HCT116 (cell line): ENCODE measurements at regions not wholly inside any gene's neighbourhood (a gene's known extent, or its start where the extent isn't known, plus 50 kb on each side); places are given as distances from the start of the nearest gene placed in this dataset.

Experiments
- ATAC-seq: fragments of 200-7000 bp; cut with Tn5 transposase; 2 replicates; pipeline ENCODE4 v1.9.1; 2020; ENCODE audit warnings: mild to moderate bottlenecking, moderate library complexity
- BruUV-seq: library from RNA; stranded (reverse); fragments of 400-500 nt; replicated peaks from 2 replicates; lab custom pipeline; 2021; lab: Mats Ljungman, UMichigan
- CTCF ChIA-PET: fragments of 300-600 bp; sonication (Branson Sonifier 250); formaldehyde crosslinking; loops from one replicate; lab custom pipeline; 2021; ENCODE audit warnings: antibody characterized with exemption; lab: Charles Lee
- POLR2A ChIA-PET: fragments of 300-600, 350-600 bp; sonication (Branson Sonifier 250); formaldehyde crosslinking; loops from one replicate; lab custom pipeline; 2021; ENCODE audit warnings: antibody characterized with exemption; lab: Charles Lee
- RAD21 ChIA-PET, 2 experiments: fragments of 300-600 bp; sonication (Branson Sonifier 250); formaldehyde crosslinking; loops; one replicate each; lab custom pipeline; 2023; ENCODE audit warnings: low total read pairs in 2 of 2; ENCODE audit not compliant: uncharacterized antibody in 2 of 2, unreplicated experiment in 2 of 2, low non-redundant PET in 1 of 2; lab: Charles Lee
- DNase-seq: peaks from one replicate; pipeline ENCODE4 v3.0.0-alpha.2; 2010; ENCODE audit warnings: low read depth, low spot score
- H2AFZ ChIP-seq: fragments of 200-600 bp; shearing (Covaris generic), sonication (generic); 2 replicates; pipeline ENCODE4 v1.6.1; 2017; ENCODE audit warnings: low read depth, mixed run types, mixed read lengths, antibody characterized with exemption, low read length; ENCODE audit not compliant: poor library complexity, severe bottlenecking
- H3K27ac ChIP-seq: 2 replicates; pipeline ENCODE4 v1.5.1; 2012; ENCODE audit warnings: low read depth, low read length
- H3K27me3 ChIP-seq: fragments of 200-600 bp; sonication (generic); 2 replicates; pipeline ENCODE4 v1.6.1; 2016; ENCODE audit warnings: mixed run types, low read length, mixed read lengths; ENCODE audit not compliant: insufficient read depth
- H3K36me3 ChIP-seq, 2 experiments: fragments of 200-500 bp in 1 of 2; fragments of 200-600 bp in 1 of 2; sonication (Bioruptor generic) in 1 of 2; sonication (generic) in 1 of 2; 2 replicates each; pipeline versions ENCODE4 v1.5.1 to v1.6.1; 2014 to 2016; ENCODE audit warnings: low read length in 2 of 2, inconsistent platforms in 1 of 2, mixed read lengths in 1 of 2, mixed run types in 1 of 2; ENCODE audit not compliant: insufficient read depth in 2 of 2, control insufficient read depth in 1 of 2
- H3K4me1 ChIP-seq, 2 experiments: fragments of 200-600 bp in 1 of 2; sonication (generic) in 1 of 2; 2 replicates each; pipeline versions ENCODE4 v1.5.1 to v1.6.1; 2012 to 2017; ENCODE audit warnings: low read length in 2 of 2, inconsistent platforms in 1 of 2, mild to moderate bottlenecking in 1 of 2, mixed read lengths in 1 of 2, mixed run types in 1 of 2, moderate library complexity in 1 of 2; ENCODE audit not compliant: insufficient read depth in 2 of 2, control insufficient read depth in 1 of 2
- H3K4me2 ChIP-seq: fragments of 200-600 bp; sonication (generic); 2 replicates; pipeline ENCODE4 v1.6.1; 2017; ENCODE audit warnings: mixed run types, low read length, mixed read lengths
- H3K4me3 ChIP-seq, 2 experiments: fragments of 200-600 bp in 1 of 2; sonication (generic) in 1 of 2; replicated peaks in 1 of 2; 2 replicates each; pipeline ENCODE4 v1.5.1; 2011 to 2016; ENCODE audit warnings: low read length in 2 of 2, control low read depth in 1 of 2, low read depth in 1 of 2, mild to moderate bottlenecking in 1 of 2, mixed read lengths in 1 of 2, mixed run types in 1 of 2
- H3K79me2 ChIP-seq: fragments of 200-600 bp; sonication (generic); 2 replicates; pipeline ENCODE4 v1.6.1; 2017; ENCODE audit warnings: mild to moderate bottlenecking, mixed run types, low read length, moderate library complexity, mixed read lengths; ENCODE audit not compliant: insufficient read depth
- H3K9ac ChIP-seq: fragments of 200-600 bp; sonication (generic); 2 replicates; pipeline ENCODE4 v1.6.1; 2016; ENCODE audit warnings: low read length, mixed read lengths
- H3K9me2 ChIP-seq: fragments of 200-600 bp; sonication (generic), shearing (Covaris generic); 2 replicates; pipeline ENCODE4 v1.6.1; 2017; ENCODE audit warnings: mixed run types, mild to moderate bottlenecking, moderate library complexity; ENCODE audit not compliant: insufficient read depth
- H3K9me3 ChIP-seq, 2 experiments: fragments of 200-500 bp in 1 of 2; fragments of 200-600 bp in 1 of 2; sonication (Bioruptor generic) in 1 of 2; sonication (generic) in 1 of 2; 2 replicates each; pipeline ENCODE4 v1.6.1; 2014 to 2017; ENCODE audit warnings: low read length in 2 of 2, mixed read lengths in 2 of 2, inconsistent platforms in 1 of 2, low read depth in 1 of 2, mild to moderate bottlenecking in 1 of 2, mixed run types in 1 of 2, moderate library complexity in 1 of 2; ENCODE audit not compliant: control insufficient read depth in 1 of 2, insufficient read depth in 1 of 2
- H4K20me1 ChIP-seq: fragments of 200-600 bp; sonication (generic), shearing (Covaris generic); 2 replicates; pipeline ENCODE4 v1.6.1; 2017; ENCODE audit warnings: mixed run types, mild to moderate bottlenecking, moderate library complexity; ENCODE audit not compliant: insufficient read depth
- CBX3 ChIP-seq: IDR thresholded peaks from 2 replicates; pipeline ENCODE4 v1.6.1; 2012; ENCODE audit warnings: low read depth
- CEBPB ChIP-seq: IDR thresholded peaks from 2 replicates; pipeline ENCODE4 v1.6.1; 2012; ENCODE audit warnings: low read depth
- EGR1 ChIP-seq: IDR thresholded peaks from 2 replicates; pipeline ENCODE4 v1.6.1; 2012; ENCODE audit warnings: low read depth
- ELF1 ChIP-seq: IDR thresholded peaks from 2 replicates; pipeline ENCODE4 v1.6.1; 2012; ENCODE audit warnings: low read depth, borderline replicate concordance
- EZH2 ChIP-seq: fragments of 200-600 bp; sonication (generic); IDR thresholded peaks from 2 replicates; pipeline ENCODE4 v1.6.1; 2017; ENCODE audit warnings: antibody characterized with exemption, mixed run types
- EZH2phosphoT487 ChIP-seq: fragments of 200-600 bp; IDR thresholded peaks from 2 replicates; pipeline ENCODE4 v1.6.1; 2018; ENCODE audit warnings: antibody characterized with exemption, borderline replicate concordance
- FOSL1 ChIP-seq: IDR thresholded peaks from 2 replicates; pipeline ENCODE4 v1.6.1; 2012; ENCODE audit warnings: low read depth
- JUND ChIP-seq: IDR thresholded peaks from 2 replicates; pipeline ENCODE4 v1.6.1; 2012
- POLR2A ChIP-seq: IDR thresholded peaks from 2 replicates; pipeline ENCODE4 v1.7.0; 2011; ENCODE audit warnings: borderline replicate concordance; ENCODE audit not compliant: insufficient read depth, insufficient read length; ENCODE audit errors: extremely low read depth
- POLR2AphosphoS5 ChIP-seq: IDR thresholded peaks from 2 replicates; pipeline ENCODE4 v1.6.1; 2011; ENCODE audit warnings: mild to moderate bottlenecking, low read depth, low read length, moderate library complexity
- RAD21 ChIP-seq: IDR thresholded peaks from 2 replicates; pipeline ENCODE4 v1.6.1; 2012; ENCODE audit warnings: low read depth, mild to moderate bottlenecking
- SP1 ChIP-seq: IDR thresholded peaks from 2 replicates; pipeline ENCODE4 v1.6.1; 2012; ENCODE audit warnings: low read depth
- SRF ChIP-seq: IDR thresholded peaks from 2 replicates; pipeline ENCODE4 v1.6.1; 2012; ENCODE audit warnings: low read depth
- TCF7L2 ChIP-seq: IDR thresholded peaks from 2 replicates; pipeline ENCODE4 v1.7.0; 2011; ENCODE audit warnings: borderline replicate concordance, inconsistent platforms; ENCODE audit not compliant: insufficient read depth, insufficient read length; ENCODE audit errors: extremely low read depth
- YY1 ChIP-seq: IDR thresholded peaks from 2 replicates; pipeline ENCODE4 v1.6.1; 2011; ENCODE audit warnings: low read length, low read depth, moderate library complexity, mild to moderate bottlenecking; ENCODE audit not compliant: insufficient replicate concordance; ENCODE audit errors: extremely low read depth
- intact Hi-C: fragments of 100-400 bp; cut with micrococcal nuclease; formaldehyde crosslinking; loops from 2 replicates; pipeline ENCODE4 v1.10.0; 2022
- TF ChIP-seq, protein P1 (sequence below): IDR thresholded peaks from 2 replicates; pipeline ENCODE4 v1.6.1; 2012; ENCODE audit warnings: low read depth
- TF ChIP-seq, protein P2 (sequence below), 3 experiments: fragments of 200-600 bp in 1 of 3; sonication (generic) in 1 of 3; IDR thresholded peaks in 2 of 3; conservative IDR thresholded peaks in 1 of 3; 2 replicates each; pipeline ENCODE4 v1.5.1; 2012 to 2017; ENCODE audit warnings: low read depth in 2 of 3, low read length in 2 of 3, antibody characterized with exemption in 1 of 3, borderline replicate concordance in 1 of 3, control low read depth in 1 of 3, mild to moderate bottlenecking in 1 of 3, mixed read lengths in 1 of 3, mixed run types in 1 of 3, moderate library complexity in 1 of 3; ENCODE audit not compliant: insufficient read depth in 1 of 3

DNA sequence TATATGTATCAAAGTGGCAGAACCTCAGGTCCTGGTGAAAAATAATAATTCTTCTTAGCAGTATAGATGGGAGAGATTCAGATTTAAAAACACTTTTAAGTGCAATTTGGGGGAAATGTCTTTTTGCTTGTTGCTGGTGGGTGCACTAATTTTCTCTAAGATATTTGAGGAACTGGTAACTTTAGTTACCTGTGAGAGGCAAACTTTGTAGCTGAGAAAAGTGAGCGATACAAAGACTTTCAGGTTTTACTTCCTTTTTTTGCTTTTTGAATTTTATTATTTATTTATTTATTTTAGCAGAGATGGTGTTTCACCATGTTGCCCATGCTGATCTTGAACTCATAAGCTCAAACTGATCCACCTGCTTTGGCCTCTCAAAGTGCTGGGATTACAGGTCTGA lies 303.1 kb upstream of the PTGER4 start:
- Histone ChIP-seq H4K20me1 (no peaks in the 10 kb centered on the region), H3K9ac (no peak overlapping the region), H3K4me2 (no peak overlapping the region), H3K9me3 (no peaks in the 10 kb centered on the region), H3K4me3 (no peak overlapping the region), H3K79me2 (no peaks in the 10 kb centered on the region), H3K36me3 (no peaks in the 10 kb centered on the region), H3K27ac (no peak overlapping the region), H2AFZ (no peak overlapping the region), H3K9me2 (no peaks in the 10 kb centered on the region), H3K27me3 (no peaks in the 10 kb centered on the region), H3K4me1 (peaks cover 0 to 7% of the 10 kb centered on the region in 2 experiments; a peak in 2 of 4 replicates)
- ChIA-PET RAD21 (no interaction called here), CTCF (no interaction called here), POLR2A (no interaction called here)
- DNase-seq (no peak), ATAC-seq (no peak)
- no TSS peak for BruUV-seq
- intact Hi-C loops = no loop called here
- TF ChIP-seq EGR1 (no peak), ELF1 (no peak), SP1 (no peak), CBX3 (no peak), POLR2AphosphoS5 (no peak), SRF (no peak), CEBPB (no peak), RAD21 (no peak), TCF7L2 (no peak), EZH2 (no peak), EZH2phosphoT487 (no peak), POLR2A (no peak)

DNA sequence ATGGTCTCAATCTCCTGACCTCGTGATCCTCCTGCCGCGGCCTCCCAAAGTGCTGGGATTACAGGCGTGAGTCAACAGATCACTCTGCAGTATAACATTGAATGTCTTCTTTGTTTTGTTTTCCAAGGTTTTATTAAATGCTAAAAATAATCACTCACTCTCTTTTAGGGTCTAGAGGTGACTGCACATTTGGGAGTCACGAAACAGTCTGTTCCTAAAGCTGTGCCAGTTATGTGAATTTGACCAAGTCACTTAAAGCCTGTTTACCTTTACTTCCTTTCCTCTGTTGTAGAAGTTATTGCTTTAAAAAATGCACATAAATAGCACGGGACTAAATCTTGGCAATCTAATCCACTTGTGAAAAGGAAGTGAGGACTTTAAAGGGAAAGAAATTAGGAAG lies 304.9 kb upstream of the PTGER4 start:
- Histone ChIP-seq H3K27me3 (no peaks in the 10 kb centered on the region), H3K9me3 (no peaks in the 10 kb centered on the region), H4K20me1 (no peaks in the 10 kb centered on the region), H3K79me2 (no peaks in the 10 kb centered on the region), H3K4me2 (no peak overlapping the region), H3K9ac (no peak overlapping the region), H3K27ac (no peak overlapping the region), H3K9me2 (no peaks in the 10 kb centered on the region), H2AFZ (no peak overlapping the region), H3K4me1 (no peaks in the 10 kb centered on the region), H3K36me3 (no peaks in the 10 kb centered on the region), H3K4me3 (no peak overlapping the region)
- ChIA-PET CTCF (no interaction called here), RAD21 (no interaction called here), POLR2A (no interaction called here)
- DNase-seq = no peak
- no peak for ATAC-seq
- intact Hi-C loops = no loop called here
- no TSS peak for BruUV-seq
- no peak for TF ChIP-seq TCF7L2
- TF ChIP-seq ELF1 = no peak
- TF ChIP-seq POLR2A = no peak
- TF ChIP-seq CBX3 = no peak
- TF ChIP-seq EGR1 = no peak
- TF ChIP-seq FOSL1 = no peak
- TF ChIP-seq, protein P1, sequence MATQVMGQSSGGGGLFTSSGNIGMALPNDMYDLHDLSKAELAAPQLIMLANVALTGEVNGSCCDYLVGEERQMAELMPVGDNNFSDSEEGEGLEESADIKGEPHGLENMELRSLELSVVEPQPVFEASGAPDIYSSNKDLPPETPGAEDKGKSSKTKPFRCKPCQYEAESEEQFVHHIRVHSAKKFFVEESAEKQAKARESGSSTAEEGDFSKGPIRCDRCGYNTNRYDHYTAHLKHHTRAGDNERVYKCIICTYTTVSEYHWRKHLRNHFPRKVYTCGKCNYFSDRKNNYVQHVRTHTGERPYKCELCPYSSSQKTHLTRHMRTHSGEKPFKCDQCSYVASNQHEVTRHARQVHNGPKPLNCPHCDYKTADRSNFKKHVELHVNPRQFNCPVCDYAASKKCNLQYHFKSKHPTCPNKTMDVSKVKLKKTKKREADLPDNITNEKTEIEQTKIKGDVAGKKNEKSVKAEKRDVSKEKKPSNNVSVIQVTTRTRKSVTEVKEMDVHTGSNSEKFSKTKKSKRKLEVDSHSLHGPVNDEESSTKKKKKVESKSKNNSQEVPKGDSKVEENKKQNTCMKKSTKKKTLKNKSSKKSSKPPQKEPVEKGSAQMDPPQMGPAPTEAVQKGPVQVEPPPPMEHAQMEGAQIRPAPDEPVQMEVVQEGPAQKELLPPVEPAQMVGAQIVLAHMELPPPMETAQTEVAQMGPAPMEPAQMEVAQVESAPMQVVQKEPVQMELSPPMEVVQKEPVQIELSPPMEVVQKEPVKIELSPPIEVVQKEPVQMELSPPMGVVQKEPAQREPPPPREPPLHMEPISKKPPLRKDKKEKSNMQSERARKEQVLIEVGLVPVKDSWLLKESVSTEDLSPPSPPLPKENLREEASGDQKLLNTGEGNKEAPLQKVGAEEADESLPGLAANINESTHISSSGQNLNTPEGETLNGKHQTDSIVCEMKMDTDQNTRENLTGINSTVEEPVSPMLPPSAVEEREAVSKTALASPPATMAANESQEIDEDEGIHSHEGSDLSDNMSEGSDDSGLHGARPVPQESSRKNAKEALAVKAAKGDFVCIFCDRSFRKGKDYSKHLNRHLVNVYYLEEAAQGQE = no peak
- TF ChIP-seq, protein P2, sequence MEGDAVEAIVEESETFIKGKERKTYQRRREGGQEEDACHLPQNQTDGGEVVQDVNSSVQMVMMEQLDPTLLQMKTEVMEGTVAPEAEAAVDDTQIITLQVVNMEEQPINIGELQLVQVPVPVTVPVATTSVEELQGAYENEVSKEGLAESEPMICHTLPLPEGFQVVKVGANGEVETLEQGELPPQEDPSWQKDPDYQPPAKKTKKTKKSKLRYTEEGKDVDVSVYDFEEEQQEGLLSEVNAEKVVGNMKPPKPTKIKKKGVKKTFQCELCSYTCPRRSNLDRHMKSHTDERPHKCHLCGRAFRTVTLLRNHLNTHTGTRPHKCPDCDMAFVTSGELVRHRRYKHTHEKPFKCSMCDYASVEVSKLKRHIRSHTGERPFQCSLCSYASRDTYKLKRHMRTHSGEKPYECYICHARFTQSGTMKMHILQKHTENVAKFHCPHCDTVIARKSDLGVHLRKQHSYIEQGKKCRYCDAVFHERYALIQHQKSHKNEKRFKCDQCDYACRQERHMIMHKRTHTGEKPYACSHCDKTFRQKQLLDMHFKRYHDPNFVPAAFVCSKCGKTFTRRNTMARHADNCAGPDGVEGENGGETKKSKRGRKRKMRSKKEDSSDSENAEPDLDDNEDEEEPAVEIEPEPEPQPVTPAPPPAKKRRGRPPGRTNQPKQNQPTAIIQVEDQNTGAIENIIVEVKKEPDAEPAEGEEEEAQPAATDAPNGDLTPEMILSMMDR (IDR thresholded peaks at IDR 0.05 in 2 of 3, conservative IDR thresholded peaks at IDR 0.05 in 1 of 3; ENCODE audit: borderline replicate concordance in 1 of 3, insufficient read depth in 1 of 3, low read depth in 2 of 3, low read length in 2 of 3) = no peak
- no peak for TF ChIP-seq JUND
- TF ChIP-seq SP1 = no peak
- no peak for TF ChIP-seq CEBPB
- TF ChIP-seq YY1 = no peak
